ENCODE measurements at regions not wholly inside any gene's neighbourhood (a gene's known extent, or its start where the extent isn't known, plus 50 kb on each side); places are given as distances from the start of the nearest gene placed in this dataset.

DNA sequence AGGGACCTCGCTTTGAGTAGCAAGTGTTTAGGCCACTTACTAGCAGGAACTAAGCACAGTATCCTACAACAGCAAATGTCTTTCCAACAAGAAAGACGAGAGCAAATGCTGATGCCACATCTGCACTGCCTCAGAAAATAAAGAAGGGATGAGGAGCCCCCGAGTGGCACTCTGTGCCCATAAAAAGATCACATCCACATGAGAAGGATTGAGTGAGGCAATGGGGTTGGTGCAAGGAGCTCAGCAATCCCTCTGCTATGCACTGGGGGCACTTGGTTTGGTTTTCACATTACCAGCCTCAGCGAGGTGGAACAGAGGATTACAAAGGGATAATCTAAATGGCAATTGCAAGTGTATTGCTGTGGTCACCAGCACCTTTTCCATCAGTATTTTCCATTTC lies 252.8 kb upstream of the SLC7A11 start:
- no peaks in the 10 kb centered on the region for H3K4me1 ChIP-seq (ENCODE audit: control insufficient read depth in 5 of 5, insufficient read depth in 5 of 5, low read length in 5 of 5)
- H3K9ac ChIP-seq (ENCODE audit: insufficient read depth in 1 of 2, low read length in 2 of 2) = no peak overlapping the region
- peaks cover 0 to 6% (median 4%) of the 10 kb centered on the region in 4 donors for H3K9me3 ChIP-seq (ENCODE audit: control insufficient read depth in 4 of 4, insufficient read depth in 3 of 4, low read length in 3 of 4)
- H3K36me3 ChIP-seq (ENCODE audit: control insufficient read depth in 4 of 4, insufficient read depth in 4 of 4, low read length in 4 of 4) = no peaks in the 10 kb centered on the region
- ATAC-seq (ENCODE audit: insufficient read depth, low FRiP score) = no peak
- H3K27me3 ChIP-seq (ENCODE audit: control insufficient read depth in 3 of 3, insufficient read depth in 3 of 3, low read length in 2 of 3) = no peaks in the 10 kb centered on the region
- DNase-seq = no peak
- H3K27ac ChIP-seq (ENCODE audit: low read depth in 1 of 2, low read length in 1 of 2) = no peak overlapping the region
- no peak overlapping the region for H3K4me3 ChIP-seq
- 40 to 62% methylated on average over 4 of the region's 4 CpGs for WGBS, 2 donors
- TF ChIP-seq, protein P1, sequence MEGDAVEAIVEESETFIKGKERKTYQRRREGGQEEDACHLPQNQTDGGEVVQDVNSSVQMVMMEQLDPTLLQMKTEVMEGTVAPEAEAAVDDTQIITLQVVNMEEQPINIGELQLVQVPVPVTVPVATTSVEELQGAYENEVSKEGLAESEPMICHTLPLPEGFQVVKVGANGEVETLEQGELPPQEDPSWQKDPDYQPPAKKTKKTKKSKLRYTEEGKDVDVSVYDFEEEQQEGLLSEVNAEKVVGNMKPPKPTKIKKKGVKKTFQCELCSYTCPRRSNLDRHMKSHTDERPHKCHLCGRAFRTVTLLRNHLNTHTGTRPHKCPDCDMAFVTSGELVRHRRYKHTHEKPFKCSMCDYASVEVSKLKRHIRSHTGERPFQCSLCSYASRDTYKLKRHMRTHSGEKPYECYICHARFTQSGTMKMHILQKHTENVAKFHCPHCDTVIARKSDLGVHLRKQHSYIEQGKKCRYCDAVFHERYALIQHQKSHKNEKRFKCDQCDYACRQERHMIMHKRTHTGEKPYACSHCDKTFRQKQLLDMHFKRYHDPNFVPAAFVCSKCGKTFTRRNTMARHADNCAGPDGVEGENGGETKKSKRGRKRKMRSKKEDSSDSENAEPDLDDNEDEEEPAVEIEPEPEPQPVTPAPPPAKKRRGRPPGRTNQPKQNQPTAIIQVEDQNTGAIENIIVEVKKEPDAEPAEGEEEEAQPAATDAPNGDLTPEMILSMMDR (IDR thresholded peaks at IDR 0.05; ENCODE audit: control extremely low read depth, extremely low read depth) = no peak

DNA sequence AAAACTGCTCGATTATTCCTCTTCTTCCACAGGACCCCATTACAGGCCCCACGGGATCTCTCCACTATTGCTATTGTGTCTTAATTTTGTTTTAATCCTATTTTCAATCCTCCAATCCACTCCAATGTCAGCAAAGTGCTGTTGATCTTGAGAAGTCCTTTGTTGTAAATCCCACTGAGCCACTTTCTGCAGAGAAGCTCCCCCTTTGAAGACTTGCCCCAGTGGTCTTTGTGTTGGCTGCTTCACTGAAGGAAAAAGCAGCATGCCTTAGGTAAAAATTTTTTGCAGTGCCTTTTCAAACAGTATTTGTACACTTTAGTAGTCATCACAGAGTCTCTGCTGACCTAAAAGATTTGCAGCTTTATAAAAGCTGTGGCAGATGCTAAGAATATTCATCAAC lies 252.0 kb upstream of the SLC7A11 start:
- H3K36me3 ChIP-seq (ENCODE audit: control insufficient read depth in 4 of 4, insufficient read depth in 4 of 4, low read length in 4 of 4) = no peaks in the 10 kb centered on the region
- DNase-seq (no peak), ATAC-seq (ENCODE audit: insufficient read depth, low FRiP score) (no peak)
- no peak overlapping the region for H3K27ac ChIP-seq (ENCODE audit: low read depth in 1 of 2, low read length in 1 of 2)
- 76 to 85% methylated on average over 2 of the region's 2 CpGs for WGBS, 2 donors
- H3K4me1 ChIP-seq (ENCODE audit: control insufficient read depth in 5 of 5, insufficient read depth in 5 of 5, low read length in 5 of 5) = no peaks in the 10 kb centered on the region
- H3K4me3 ChIP-seq = no peak overlapping the region
- H3K9ac ChIP-seq (ENCODE audit: insufficient read depth in 1 of 2, low read length in 2 of 2) = no peak overlapping the region
- TF ChIP-seq, protein P1 (IDR thresholded peaks at IDR 0.05; ENCODE audit: control extremely low read depth, extremely low read depth) = no peak
- H3K27me3 ChIP-seq (ENCODE audit: control insufficient read depth in 3 of 3, insufficient read depth in 3 of 3, low read length in 2 of 3) = no peaks in the 10 kb centered on the region
- H3K9me3 ChIP-seq (ENCODE audit: control insufficient read depth in 4 of 4, insufficient read depth in 3 of 4, low read length in 3 of 4) = peaks cover 0 to 4% (median under 1%) of the 10 kb centered on the region in 4 donors

DNA sequence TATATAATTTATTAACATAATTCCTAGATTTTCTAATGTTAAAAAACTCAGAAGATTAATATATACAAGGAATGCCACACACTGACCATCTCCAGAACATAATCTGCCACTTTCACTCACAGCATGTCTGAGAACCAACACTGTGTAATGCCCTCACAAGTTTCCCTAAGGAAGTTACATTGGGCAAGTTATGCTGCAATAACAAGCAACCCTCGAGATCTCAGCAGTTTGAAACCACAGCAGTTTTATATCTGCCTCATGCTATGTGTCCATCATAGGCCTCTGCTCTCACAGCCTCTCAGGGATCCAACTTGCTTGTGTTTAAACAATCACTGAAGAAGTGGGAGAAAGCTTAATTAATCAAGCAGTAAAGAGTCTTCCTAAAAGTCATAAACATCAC lies 250.0 kb upstream of the SLC7A11 start:
- Histone ChIP-seq H3K9ac (ENCODE audit: insufficient read depth in 1 of 2, low read length in 2 of 2) (no peak overlapping the region), H3K4me3 (no peak overlapping the region), H3K36me3 (ENCODE audit: control insufficient read depth in 4 of 4, insufficient read depth in 4 of 4, low read length in 4 of 4) (no peaks in the 10 kb centered on the region), H3K27ac (ENCODE audit: low read depth in 1 of 2, low read length in 1 of 2) (no peak overlapping the region), H3K9me3 (ENCODE audit: control insufficient read depth in 4 of 4, insufficient read depth in 3 of 4, low read length in 3 of 4) (no peaks in the 10 kb centered on the region), H3K27me3 (ENCODE audit: control insufficient read depth in 3 of 3, insufficient read depth in 3 of 3, low read length in 2 of 3) (no peaks in the 10 kb centered on the region), H3K4me1 (ENCODE audit: control insufficient read depth in 5 of 5, insufficient read depth in 5 of 5, low read length in 5 of 5) (peaks cover 0 to 12% (median 3%) of the 10 kb centered on the region in 5 donors)
- no peak for DNase-seq
- TF ChIP-seq, protein P1 (IDR thresholded peaks at IDR 0.05; ENCODE audit: control extremely low read depth, extremely low read depth) = no peak
- no peak for ATAC-seq (ENCODE audit: insufficient read depth, low FRiP score)
- 33 to 67% methylated on average over 1 of the region's 1 CpG for WGBS, 2 donors

DNA sequence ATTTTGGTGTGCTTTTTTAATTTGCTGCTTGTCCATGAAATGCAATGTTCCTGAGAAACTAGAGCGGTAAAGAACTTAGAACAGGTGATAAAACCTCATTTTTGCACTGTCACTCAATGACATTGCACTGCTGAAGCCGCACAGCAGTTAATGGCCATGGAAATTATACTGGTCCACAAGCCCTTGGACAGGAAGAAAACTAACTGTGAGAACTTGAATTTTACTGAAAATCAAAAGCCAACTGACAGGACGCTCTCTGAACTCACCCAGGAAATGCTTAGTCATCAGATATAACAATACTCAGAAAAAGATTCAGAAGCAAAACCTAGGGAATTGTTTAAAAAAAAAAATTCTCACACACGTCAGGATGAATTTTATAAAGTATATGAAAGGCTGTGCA lies 246.4 kb upstream of the SLC7A11 start:
- ATAC-seq (ENCODE audit: insufficient read depth, low FRiP score) = no peak
- DNase-seq = no peak
- no peak overlapping the region for H3K27ac ChIP-seq (ENCODE audit: low read depth in 1 of 2, low read length in 1 of 2)
- H3K9me3 ChIP-seq (ENCODE audit: control insufficient read depth in 4 of 4, insufficient read depth in 3 of 4, low read length in 3 of 4) = no peaks in the 10 kb centered on the region
- H3K36me3 ChIP-seq (ENCODE audit: control insufficient read depth in 4 of 4, insufficient read depth in 4 of 4, low read length in 4 of 4) = no peaks in the 10 kb centered on the region
- WGBS, 2 donors = 65 to 80% methylated on average over 4 of the region's 4 CpGs
- peaks cover 0 to 17% (median 3%) of the 10 kb centered on the region in 5 donors for H3K4me1 ChIP-seq (ENCODE audit: control insufficient read depth in 5 of 5, insufficient read depth in 5 of 5, low read length in 5 of 5)
- H3K4me3 ChIP-seq = no peak overlapping the region
- no peak overlapping the region for H3K9ac ChIP-seq (ENCODE audit: insufficient read depth in 1 of 2, low read length in 2 of 2)
- no peaks in the 10 kb centered on the region for H3K27me3 ChIP-seq (ENCODE audit: control insufficient read depth in 3 of 3, insufficient read depth in 3 of 3, low read length in 2 of 3)
- TF ChIP-seq, protein P1 (IDR thresholded peaks at IDR 0.05; ENCODE audit: control extremely low read depth, extremely low read depth) = no peak
